HG03575 (cell line): ENCODE measurements at regions not wholly inside any gene's neighbourhood (a gene's known extent, or its start where the extent isn't known, plus 50 kb on each side); places are given as distances from the start of the nearest gene placed in this dataset.
"Not testable (repeated sequence)": the region's sequence is repeated elsewhere in the genome, so short reads cannot be mapped to it uniquely, and the experiment has no call there.

Source experiments
- ATAC-seq: cut with Tn5 transposase; IDR thresholded peaks from one replicate; pipeline ENCODE4 v1.9.1; 2021; ENCODE audit not compliant: unreplicated experiment, insufficient number of reproducible peaks, low FRiP score; ENCODE audit errors: extremely low read depth

DNA sequence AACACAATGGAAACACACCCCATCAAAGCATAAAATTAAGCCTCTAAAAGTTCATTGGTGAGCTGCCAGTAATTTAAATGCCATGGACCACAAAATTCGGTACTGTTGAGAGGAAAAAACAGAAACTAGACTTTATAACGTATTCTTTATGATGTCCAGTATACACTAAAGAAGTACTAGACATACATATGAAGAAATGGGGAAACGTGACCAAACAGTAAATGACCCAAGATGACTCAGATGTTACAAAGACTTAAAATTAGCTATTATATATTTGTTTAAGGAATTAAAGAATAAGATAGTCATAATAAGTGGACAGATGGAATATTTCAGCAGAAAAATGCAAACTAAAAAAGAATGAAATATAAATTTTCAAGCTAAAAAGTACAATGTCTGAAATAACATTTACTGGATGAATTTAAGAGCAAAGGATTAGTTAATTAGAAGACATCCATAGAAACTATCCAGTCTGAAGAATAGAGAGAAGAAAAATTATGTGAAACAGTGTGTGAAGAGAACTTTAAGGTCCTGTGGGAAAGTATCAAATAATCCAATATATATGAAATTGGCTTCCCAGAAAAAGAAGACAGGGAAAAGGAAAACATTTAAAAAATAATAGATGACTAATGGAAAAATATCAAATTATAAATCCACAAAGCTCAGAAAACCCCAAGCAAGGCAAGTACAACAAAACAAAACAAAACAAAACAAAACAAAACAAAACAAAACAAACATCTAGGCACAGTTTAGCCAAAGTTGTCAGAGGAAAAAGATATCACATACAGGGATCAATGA lies 69.4 kb downstream of the SAMD9 start:
- ATAC-seq, result no peak

- no peak for ATAC-seq
Measured at GRCh38 chr7:93047514-93048099, 70.2 kb downstream of the SAMD9 start.

DNA sequence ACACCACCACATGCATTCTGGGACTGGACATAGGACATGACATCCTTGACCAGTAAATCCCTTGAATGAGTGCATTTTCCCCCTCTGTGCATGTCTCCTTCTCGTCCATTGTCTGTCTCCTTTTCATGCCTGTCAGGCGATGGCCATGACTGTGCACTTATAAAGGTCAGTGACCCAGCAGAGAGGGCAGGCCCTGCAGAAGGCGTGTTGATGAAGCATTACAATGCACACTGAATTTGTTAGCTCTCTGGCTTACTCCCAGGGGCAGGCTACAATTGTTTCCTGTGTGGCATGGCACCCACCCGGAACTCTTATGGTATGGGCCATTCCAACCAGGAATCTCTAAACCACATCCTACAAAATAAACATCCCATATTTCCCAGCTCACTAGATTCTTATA lies 71.1 kb downstream of the SAMD9 start:
- no peak for ATAC-seq

DNA sequence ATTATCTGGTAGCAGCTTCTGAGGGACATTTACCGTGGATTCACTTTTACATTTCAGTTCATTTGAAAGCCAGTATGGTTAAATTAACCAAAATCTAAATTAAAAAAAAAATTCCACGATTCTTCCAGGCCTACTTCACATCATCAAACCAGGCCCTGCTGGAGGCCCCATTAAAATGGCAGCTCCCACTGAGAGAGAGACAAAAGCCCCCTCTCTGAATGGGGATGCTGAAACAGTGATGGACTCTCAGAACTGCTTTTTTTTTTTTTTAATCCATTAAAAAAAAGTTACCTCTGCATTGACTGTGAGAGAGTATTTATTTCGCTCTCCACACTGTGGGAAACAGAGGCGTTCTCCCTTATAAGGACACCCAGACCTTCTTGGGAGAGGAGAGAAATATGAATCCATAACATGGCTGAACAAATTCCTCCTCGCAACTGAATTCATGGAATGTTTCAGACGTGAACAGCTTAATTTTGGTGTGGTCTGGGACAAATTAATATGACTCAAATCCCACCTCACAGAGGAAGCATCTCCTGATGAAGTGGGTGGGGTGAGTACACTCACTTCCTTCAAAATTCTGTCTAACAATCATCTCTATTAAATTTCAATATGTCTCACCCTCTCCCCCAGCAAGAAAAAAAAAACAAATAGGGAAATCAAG lies 73.5 kb downstream of the SAMD9 start:
- no peak for ATAC-seq

DNA sequence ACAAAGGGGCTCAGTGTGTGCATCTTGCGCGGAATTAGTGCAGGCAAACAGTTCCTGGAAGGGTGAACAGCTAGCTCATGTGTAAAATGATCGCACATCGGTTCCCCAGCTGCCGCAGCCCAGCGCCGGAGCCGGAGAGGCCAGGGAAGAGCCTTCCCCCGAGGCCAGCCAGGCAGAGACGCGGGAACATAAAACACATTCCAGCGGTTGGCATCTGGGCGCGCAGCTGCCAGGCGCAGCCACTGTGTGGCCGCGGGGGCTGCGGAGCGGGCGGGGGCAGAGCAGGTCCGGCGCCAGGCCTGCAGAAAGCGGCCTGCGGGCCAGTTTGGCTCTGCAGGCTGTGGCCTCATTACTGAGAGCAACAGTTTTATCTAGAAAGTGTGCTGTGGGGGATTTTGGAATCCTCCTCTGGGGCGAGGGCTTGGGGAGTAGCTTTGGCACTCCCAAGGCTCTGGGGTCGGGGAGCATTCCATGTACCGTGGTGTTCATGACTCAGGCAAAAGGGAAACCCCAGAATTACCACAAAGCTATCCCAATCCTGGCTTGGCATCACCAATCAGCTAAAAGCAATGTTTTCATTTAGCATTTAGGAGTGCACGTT lies 74.3 kb downstream of the SAMD9 start:
- ATAC-seq, result no peak

GRCh38 chr7:93040355-93040754 lies 77.4 kb downstream of the SAMD9 start:
- ATAC-seq, result no peak

DNA sequence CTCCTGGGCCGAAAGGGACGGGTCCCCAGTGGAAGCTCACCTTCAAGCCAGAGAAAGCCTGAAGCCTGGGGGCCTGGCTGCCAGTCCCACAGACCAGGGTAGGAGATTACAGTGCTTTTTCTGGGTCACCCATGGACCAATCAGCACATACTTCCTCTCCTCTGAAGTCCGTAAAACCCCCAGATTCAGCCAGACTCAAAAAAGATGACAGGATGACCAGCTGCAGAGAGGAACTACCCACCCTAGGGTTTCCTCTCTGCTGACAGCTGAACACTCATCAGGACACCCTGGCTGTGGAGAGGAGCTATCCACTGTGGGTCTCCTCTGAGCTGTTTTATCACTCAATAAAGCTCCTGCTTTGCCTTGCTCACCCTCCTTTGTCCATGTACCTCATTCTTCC lies 78.0 kb downstream of the SAMD9 start:
- no peak for ATAC-seq

DNA sequence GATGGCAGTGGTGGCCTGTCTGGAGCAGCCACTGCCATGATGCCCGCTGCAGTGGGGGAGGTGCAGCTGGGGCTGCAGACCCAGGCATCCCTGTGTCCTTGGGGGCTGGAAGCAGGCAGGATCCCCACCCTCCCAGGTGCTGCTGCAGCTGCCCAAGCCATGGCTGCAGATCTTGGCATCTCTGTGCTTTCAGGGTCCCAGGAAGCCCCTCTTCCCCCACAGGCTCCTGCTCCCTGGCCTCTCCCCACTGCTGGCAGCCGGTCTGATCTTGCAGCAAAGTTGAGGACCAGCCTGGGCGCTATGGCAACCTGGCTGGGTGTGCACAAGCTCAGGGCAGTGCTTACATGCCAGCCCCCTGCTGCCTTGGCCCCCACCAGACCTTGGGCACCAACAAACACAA lies 78.5 kb downstream of the SAMD9 start:
- ATAC-seq, result no peak

DNA sequence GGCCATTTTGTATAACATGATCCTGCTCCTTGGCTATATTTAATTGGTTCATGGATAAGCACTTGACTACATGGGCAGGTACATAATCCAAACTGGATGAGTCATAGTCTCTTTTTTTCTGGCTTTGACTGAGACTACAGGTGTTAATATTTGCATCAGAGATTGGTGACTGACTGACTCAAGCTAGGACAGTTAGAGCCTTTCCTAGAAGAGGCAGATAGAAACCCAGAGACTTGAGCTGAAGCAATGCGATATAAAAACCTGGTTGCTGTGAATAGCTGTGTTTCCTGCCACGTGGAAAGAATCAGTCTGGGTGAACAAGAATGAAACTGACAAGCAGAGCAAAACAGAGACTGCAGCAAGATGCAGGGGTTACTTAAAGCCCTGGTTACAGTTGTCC lies 81.0 kb downstream of the SAMD9 start:
- peak; percentile 84 for ATAC-seq

DNA sequence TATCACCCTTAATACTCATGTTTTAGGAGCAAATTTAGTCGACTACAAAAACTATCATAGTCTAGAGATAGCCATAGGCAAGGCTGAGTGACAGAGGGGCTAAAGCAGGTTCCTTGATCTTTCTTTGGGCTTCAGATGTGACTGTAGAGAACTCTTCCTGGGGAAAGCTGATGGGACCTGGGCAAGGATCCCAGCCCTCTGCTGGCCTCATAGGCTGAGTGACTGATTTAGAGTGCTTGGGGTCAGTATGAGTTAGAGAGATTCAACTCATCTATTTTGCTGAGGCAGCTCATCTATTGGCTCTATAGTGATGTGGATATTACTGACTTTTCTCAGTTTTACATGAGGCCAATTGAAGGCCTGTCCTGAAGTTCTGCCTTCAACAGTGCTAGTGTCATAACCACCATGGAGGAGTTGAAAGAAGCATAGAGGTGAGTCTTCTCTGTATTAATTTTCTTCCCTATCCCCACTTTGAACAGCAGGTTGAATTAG lies 81.6 kb downstream of the SAMD9 start:
- ATAC-seq, result no peak

DNA sequence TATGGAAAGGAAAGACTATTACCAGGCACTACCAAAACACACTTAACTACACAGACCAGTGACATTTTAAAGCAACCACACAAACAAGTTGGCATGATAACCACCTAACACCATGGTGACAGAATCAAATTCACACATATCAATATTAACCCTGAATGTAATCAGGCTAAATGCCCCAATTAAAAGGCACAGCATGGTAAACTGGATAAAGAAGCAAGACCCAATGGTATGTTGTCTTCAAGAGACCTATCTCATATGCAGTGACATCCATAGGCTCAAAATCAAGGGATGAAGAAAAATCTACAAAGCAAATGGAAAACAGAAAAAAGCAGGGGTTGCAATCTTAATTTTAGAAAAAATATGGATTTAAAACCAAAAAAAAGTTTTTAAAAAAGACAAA lies 86.0 kb downstream of the SAMD9 start:
- ATAC-seq, result no peak

DNA sequence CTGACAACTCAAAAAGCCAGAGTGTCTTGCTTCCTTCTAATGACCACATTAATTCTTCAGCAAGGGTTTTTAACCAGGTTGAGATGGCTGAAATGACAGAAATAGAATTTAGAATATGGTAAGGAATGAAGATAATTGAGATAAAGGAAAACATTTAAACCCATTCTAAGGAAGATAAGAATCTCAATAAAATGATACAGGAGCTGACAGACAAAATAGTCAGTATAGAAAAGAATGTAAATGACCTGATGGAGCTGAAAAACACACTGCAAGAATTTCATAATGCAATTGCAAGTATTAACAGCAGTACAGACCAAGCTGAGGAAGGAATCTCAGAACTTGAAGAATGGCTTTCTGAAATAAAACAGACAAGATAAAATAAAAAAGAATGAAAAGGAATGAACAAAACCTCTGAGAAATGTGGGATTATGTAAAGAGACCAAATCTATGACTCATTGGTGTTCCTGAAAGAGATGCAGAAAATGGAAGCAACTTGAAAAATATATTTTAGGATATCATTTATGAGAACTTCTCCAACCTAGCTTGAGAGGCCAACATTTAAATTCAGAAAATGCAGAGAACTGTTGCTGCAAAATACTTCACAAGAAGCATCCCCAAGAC lies 87.1 kb downstream of the SAMD9 start:
- ATAC-seq, result no peak

DNA sequence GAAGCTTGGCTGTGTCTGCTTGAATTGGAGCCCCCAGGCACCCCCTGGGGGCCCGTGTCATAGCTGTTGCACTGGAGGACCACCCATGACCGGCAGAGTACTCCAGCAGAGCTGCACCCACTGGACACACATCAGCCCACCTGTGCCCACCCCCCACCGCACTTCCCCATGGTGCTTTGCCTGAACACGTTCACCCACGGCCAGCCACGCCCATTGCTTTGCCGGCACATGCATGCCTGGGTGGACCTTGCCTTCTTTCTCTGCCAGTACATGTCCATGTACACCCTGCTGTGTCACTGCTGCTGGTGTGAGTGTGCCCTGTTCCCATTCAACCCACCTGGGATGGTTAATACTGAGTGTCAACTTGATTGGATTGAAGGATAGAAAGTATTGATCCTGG lies 88.7 kb downstream of the SAMD9 start:
- no peak for ATAC-seq

- ATAC-seq, result no peak
Measured at GRCh38 chr7:93028610-93029009, 89.2 kb downstream of the SAMD9 start.

DNA sequence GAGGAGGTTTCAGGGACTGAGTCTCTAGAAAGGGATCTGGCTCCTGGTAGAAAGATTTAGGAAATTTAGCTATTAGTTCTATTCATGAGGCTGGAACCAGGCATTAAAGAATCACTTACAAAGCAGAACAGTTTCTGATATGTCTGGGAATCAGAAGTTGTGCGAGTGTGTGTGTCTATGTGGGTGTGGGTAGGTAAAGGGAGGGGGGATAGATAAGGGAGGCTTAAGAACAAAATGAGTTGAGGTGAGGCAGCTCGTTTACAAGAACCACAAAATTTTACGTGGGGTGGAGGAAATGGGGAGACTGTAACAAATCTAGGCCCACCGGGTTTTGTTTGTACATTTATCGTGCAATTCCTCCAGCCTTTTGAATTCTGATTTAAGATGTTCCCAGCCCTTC lies 90.7 kb downstream of the SAMD9 start:
- ATAC-seq, result no peak

GRCh38 chr7:93026425-93026824 lies 91.4 kb downstream of the SAMD9 start:
- no peak for ATAC-seq

- ATAC-seq, result no peak
Measured at GRCh38 chr7:93025389-93025788, 92.4 kb downstream of the SAMD9 start.

DNA sequence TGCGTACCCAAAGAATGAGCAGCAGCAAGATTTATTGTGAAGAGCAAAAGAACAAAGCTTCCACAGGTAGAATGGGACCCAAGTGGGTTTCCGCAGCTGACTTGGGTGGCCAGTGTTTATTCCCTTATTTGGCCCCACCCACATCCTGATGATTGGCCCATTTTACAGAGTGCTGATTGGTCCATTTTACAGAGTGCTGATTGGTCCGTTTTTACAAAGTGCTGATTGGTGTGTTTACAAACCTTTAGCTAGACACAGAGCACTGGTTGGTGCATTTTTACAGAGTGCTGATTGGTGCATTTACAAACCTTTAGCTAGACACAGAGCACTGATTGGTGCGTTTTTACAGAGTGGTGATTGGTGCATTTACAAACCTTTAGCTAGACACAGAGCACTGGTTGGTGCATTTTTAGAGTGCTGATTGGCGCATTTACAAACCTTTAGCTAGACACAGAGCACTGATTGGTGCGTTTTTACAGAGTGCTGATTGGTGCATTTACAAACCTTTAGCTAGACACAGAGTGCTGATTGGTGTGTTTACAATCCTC lies 94.8 kb downstream of the SAMD9 start:
- not testable (repeated sequence) for ATAC-seq

GRCh38 chr7:93021748-93022147 lies 96.0 kb downstream of the SAMD9 start:
- no peak for ATAC-seq
